Uterus (tissue), 3 donors: ENCODE measurements at regions not wholly inside any gene's neighbourhood (a gene's known extent, or its start where the extent isn't known, plus 50 kb on each side); places are given as distances from the start of the nearest gene placed in this dataset.

Experiments
- DNase-seq, 2 donors: peaks; one replicate each; pipeline ENCODE4 v3.0.0-alpha.2; 2019 to 2020
- H3K27ac ChIP-seq, 2 donors: fragments of 200-600 bp; sonication (generic); 1 replicate in 1 of 2; 2 replicates in 1 of 2; pipeline ENCODE4 v1.5.1; 2016 to 2018
- H3K27me3 ChIP-seq, 2 donors: fragments of 200-600 bp; sonication (generic); one replicate each; pipeline ENCODE4 v1.5.1; 2018 to 2019; ENCODE audit warnings: control low read depth in 1 of 2
- H3K36me3 ChIP-seq, 2 donors: fragments of 200-600 bp; sonication (generic); one replicate each; pipeline ENCODE4 v1.5.1; 2019; ENCODE audit warnings: control low read depth in 1 of 2
- H3K4me1 ChIP-seq, 2 donors: fragments of 200-600 bp; sonication (generic); one replicate each; pipeline ENCODE4 v1.5.1; 2018 to 2019; ENCODE audit warnings: control low read depth in 1 of 2
- H3K4me3 ChIP-seq, 2 donors: fragments of 200-600 bp; sonication (generic); 1 replicate in 1 of 2; 2 replicates in 1 of 2; pipeline ENCODE4 v1.5.1; 2018 to 2019; ENCODE audit warnings: mild to moderate bottlenecking in 1 of 2
- H3K9me3 ChIP-seq, 2 donors: fragments of 200-600 bp; sonication (generic); one replicate each; pipeline ENCODE4 v1.5.1; 2019; ENCODE audit warnings: control low read depth in 1 of 2
- CTCF ChIP-seq, 4 experiments: fragments of 200-600 bp in 2 of 4; fragments of 450-650 bp in 2 of 4; sonication (generic) in 2 of 4; IDR thresholded peaks; one replicate each; pipeline ENCODE4 v1.5.1; 2016 to 2019; ENCODE audit warnings: antibody characterized with exemption in 4 of 4, mild to moderate bottlenecking in 2 of 4, moderate library complexity in 1 of 4
- POLR2A ChIP-seq, 2 donors: fragments of 450-650 bp; IDR thresholded peaks; one replicate each; pipeline ENCODE4 v1.6.1; 2016; ENCODE audit warnings: antibody characterized with exemption in 2 of 2, mild to moderate bottlenecking in 1 of 2, moderate library complexity in 1 of 2
- intact Hi-C: fragments of 100-400 bp; cut with DNase I; formaldehyde crosslinking; loops from one replicate; pipeline ENCODE4 v1.15.1; 2023; ENCODE audit warnings: low total_unique reads
- donor health status: DM: yes; HTN: yes; CAD: no.

DNA sequence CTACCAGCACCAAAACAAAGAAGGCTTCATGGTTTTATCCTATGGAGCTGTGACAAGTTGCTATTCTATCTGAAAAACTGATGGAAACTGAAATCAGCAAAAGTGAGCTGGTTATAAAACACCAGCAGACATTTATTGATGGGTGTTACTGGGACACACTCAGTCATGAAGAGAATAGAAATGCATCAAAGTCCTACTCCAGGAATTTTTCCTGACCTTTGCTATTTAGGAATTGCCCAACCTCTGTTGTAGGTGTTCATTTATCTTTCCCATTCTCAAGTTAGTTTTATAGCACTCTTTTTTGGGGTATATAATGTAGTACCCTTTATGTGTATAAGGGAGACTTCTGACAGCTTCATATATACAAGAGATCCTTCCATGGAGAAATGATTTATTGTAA lies 533.2 kb downstream of the REEP3 start:
- H3K4me3 ChIP-seq: no peak overlapping the region
- intact Hi-C loops: no loop called here
- no peak overlapping the region for H3K27ac ChIP-seq
- H3K36me3 ChIP-seq: no peaks in the 10 kb centered on the region
- DNase-seq: no peak
- H3K27me3 ChIP-seq: no peaks in the 10 kb centered on the region
- no peaks in the 10 kb centered on the region for H3K4me1 ChIP-seq
- no peaks in the 10 kb centered on the region for H3K9me3 ChIP-seq
- TF ChIP-seq POLR2A (IDR thresholded peaks at IDR 0.05) (no peak), CTCF (IDR thresholded peaks at IDR 0.05) (no peak)

DNA sequence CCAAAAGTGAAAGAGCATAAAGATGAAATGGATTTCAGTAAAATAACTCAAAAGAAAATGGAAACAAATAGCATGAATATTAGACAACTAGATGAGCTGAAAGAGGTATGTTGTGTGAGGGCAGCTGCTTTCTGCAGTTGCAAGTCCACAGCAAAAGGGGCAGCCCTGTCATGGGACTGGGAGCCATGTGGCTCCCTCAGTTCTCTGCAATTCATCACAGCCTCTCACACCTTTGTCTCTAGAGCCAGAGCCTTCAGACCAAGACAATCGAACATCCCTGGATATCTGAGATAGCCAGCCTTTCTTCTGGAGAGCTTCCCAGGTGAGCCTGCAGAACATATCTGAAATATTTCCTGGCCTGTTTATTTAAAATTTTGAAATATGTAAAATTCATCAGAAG lies 538.7 kb downstream of the REEP3 start:
- Histone ChIP-seq H3K36me3 (no peaks in the 10 kb centered on the region), H3K4me3 (no peak overlapping the region), H3K9me3 (no peaks in the 10 kb centered on the region), H3K27me3 (no peaks in the 10 kb centered on the region), H3K27ac (no peak overlapping the region), H3K4me1 (no peaks in the 10 kb centered on the region)
- TF ChIP-seq CTCF (IDR thresholded peaks at IDR 0.05) (no peak), POLR2A (IDR thresholded peaks at IDR 0.05) (no peak)
- no peak for DNase-seq
- intact Hi-C loops: no loop called here

GRCh38 chr10:64060389-64060788 lies 539.2 kb downstream of the REEP3 start:
- intact Hi-C loops: no loop called here
- no peaks in the 10 kb centered on the region for H3K27me3 ChIP-seq
- H3K4me3 ChIP-seq: no peak overlapping the region
- TF ChIP-seq POLR2A (IDR thresholded peaks at IDR 0.05) (no peak), CTCF (IDR thresholded peaks at IDR 0.05) (no peak)
- no peaks in the 10 kb centered on the region for H3K9me3 ChIP-seq
- no peaks in the 10 kb centered on the region for H3K36me3 ChIP-seq
- no peak overlapping the region for H3K27ac ChIP-seq
- no peaks in the 10 kb centered on the region for H3K4me1 ChIP-seq
- DNase-seq: no peak

GRCh38 chr10:64062793-64063192 lies 541.6 kb downstream of the REEP3 start:
- Histone ChIP-seq H3K4me3 (no peak overlapping the region), H3K4me1 (peaks cover 0 to 5% of the 10 kb centered on the region in 2 donors), H3K27ac (no peak overlapping the region), H3K9me3 (no peaks in the 10 kb centered on the region), H3K27me3 (no peaks in the 10 kb centered on the region), H3K36me3 (no peaks in the 10 kb centered on the region)
- DNase-seq: no peak
- TF ChIP-seq CTCF (IDR thresholded peaks at IDR 0.05): no peak
- TF ChIP-seq POLR2A (IDR thresholded peaks at IDR 0.05): no peak
- intact Hi-C loops: no loop called here

DNA sequence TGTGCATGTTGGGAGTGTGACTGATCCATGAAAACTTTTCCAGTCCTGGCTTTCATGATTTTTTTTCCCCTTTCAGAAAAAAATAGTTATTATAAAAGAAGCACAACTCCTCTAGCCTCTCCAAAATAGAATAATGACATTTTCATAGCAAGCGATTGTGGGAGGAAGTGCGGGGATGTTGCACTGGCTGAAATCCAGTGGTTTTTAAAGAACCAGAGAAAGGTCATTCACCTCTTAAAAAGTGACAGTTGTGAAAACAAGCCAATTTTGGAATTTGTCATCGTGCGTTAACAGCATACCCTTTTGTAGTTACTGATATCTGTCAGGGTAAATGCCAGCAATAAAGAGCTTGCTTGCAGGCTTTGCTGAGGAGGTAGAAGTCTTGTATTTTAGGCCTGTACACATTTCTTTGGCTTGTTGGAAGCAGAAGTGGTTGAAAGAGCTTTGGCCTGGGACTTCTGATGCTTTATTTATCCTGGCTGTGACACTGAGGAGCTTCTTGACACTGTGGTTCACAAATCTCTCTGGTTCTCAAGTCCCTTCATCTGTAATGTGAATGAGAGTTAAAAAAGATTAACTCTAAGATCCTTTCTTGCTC lies 545.9 kb downstream of the REEP3 start:
- TF ChIP-seq CTCF (IDR thresholded peaks at IDR 0.05): no peak
- TF ChIP-seq POLR2A (IDR thresholded peaks at IDR 0.05): no peak
- peak overlapping the region in 1 of 2 donors; percentile 10 for H3K27ac ChIP-seq
- no peaks in the 10 kb centered on the region for H3K36me3 ChIP-seq
- DNase-seq: no peak
- no peak overlapping the region for H3K4me3 ChIP-seq
- no peaks in the 10 kb centered on the region for H3K9me3 ChIP-seq
- intact Hi-C loops: no loop called here
- peaks cover 0 to 5% of the 10 kb centered on the region in 2 donors for H3K4me1 ChIP-seq
- no peaks in the 10 kb centered on the region for H3K27me3 ChIP-seq
